Osteoblast (primary cell): ENCODE measurements at regions not wholly inside any gene's neighbourhood (a gene's known extent, or its start where the extent isn't known, plus 50 kb on each side); places are given as distances from the start of the nearest gene placed in this dataset.

ENCODE experiments used
- DNase-seq: peaks from one replicate; pipeline ENCODE4 v3.0.0; 2011; ENCODE audit warnings: low spot score, mixed read lengths; ENCODE audit not compliant: insufficient read length; ENCODE audit errors: missing footprints
- H2AFZ ChIP-seq: 2 replicates; pipeline ENCODE4 v1.6.0; 2011; ENCODE audit warnings: mild to moderate bottlenecking, low read length
- H3K27ac ChIP-seq: 2 replicates; pipeline ENCODE4 v1.5.1; 2011; ENCODE audit warnings: mild to moderate bottlenecking, low read depth, low read length, moderate library complexity
- H3K27me3 ChIP-seq: 2 replicates; pipeline ENCODE4 v1.6.0; 2012; ENCODE audit warnings: mild to moderate bottlenecking, control low read depth, inconsistent platforms, low read length, moderate library complexity; ENCODE audit not compliant: insufficient read depth
- H3K36me3 ChIP-seq: 2 replicates; pipeline ENCODE4 v1.5.1; 2011; ENCODE audit warnings: mild to moderate bottlenecking, low read length, control low read depth, moderate library complexity; ENCODE audit not compliant: insufficient read depth
- H3K4me1 ChIP-seq: 2 replicates; pipeline ENCODE4 v1.5.1; 2011; ENCODE audit warnings: mild to moderate bottlenecking, low read length, control low read depth, moderate library complexity; ENCODE audit not compliant: insufficient read depth
- H3K4me2 ChIP-seq: 2 replicates; pipeline ENCODE4 v1.6.0; 2011; ENCODE audit warnings: mild to moderate bottlenecking, low read length; ENCODE audit not compliant: insufficient read depth
- H3K4me3 ChIP-seq: fragments of 200-600 bp; sonication (generic); 3 replicates; pipeline ENCODE4 v1.5.1; 2012; ENCODE audit warnings: mild to moderate bottlenecking, low read length, inconsistent platforms; ENCODE audit not compliant: insufficient read depth
- H3K79me2 ChIP-seq: 2 replicates; pipeline ENCODE4 v1.6.0; 2012; ENCODE audit warnings: mild to moderate bottlenecking, low read length, control low read depth, inconsistent platforms; ENCODE audit not compliant: insufficient read depth
- H3K9me3 ChIP-seq: 2 replicates; pipeline ENCODE4 v1.5.1; 2011; ENCODE audit warnings: low read depth, low read length, control low read depth
- H4K20me1 ChIP-seq: 2 replicates; pipeline ENCODE4 v1.6.0; 2012; ENCODE audit warnings: mild to moderate bottlenecking, low read length, control low read depth; ENCODE audit not compliant: insufficient read depth
- TF ChIP-seq, protein P1 (sequence below): IDR thresholded peaks from 2 replicates; pipeline ENCODE4 v1.5.1; 2011; ENCODE audit warnings: mild to moderate bottlenecking, low read depth, low read length, moderate library complexity; ENCODE audit errors: extremely low read depth

DNA sequence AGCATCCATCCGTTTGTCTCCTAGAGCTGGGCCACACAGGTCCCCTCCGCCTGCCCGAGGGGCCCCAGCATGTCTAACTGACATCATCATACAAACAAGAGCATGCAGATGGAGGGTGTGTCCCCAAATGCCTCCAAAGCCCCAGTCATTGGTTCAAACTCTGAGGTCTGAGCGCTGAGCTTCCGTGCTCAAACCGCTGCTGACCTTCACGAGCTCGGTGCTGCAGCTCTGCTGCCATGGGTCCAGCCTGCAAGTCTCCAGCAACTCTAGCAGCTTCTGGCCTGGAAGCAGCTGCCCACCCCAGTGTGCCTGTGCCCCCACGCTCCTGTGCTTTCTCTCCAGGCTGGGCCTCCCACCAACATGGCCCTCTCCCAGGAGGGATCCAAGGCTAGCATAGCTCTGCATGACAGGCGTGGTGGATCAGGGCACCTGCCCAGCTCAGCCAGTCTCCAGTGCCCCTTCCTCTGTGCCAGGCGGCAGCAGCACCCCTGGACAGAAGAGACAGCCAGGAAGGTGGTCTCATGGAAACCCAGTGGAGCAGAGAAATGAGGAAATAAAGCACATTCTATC lies 131.6 kb upstream of the PMEPA1 start:
- no peaks in the 10 kb centered on the region for H4K20me1 ChIP-seq
- H3K27me3 ChIP-seq, result peaks cover 17% of the 10 kb centered on the region
- no peaks in the 10 kb centered on the region for H3K79me2 ChIP-seq
- no peaks in the 10 kb centered on the region for H3K9me3 ChIP-seq
- no peak for DNase-seq
- no peak overlapping the region for H3K4me3 ChIP-seq
- no peak overlapping the region for H3K4me2 ChIP-seq
- no peaks in the 10 kb centered on the region for H3K4me1 ChIP-seq
- TF ChIP-seq, protein P1, sequence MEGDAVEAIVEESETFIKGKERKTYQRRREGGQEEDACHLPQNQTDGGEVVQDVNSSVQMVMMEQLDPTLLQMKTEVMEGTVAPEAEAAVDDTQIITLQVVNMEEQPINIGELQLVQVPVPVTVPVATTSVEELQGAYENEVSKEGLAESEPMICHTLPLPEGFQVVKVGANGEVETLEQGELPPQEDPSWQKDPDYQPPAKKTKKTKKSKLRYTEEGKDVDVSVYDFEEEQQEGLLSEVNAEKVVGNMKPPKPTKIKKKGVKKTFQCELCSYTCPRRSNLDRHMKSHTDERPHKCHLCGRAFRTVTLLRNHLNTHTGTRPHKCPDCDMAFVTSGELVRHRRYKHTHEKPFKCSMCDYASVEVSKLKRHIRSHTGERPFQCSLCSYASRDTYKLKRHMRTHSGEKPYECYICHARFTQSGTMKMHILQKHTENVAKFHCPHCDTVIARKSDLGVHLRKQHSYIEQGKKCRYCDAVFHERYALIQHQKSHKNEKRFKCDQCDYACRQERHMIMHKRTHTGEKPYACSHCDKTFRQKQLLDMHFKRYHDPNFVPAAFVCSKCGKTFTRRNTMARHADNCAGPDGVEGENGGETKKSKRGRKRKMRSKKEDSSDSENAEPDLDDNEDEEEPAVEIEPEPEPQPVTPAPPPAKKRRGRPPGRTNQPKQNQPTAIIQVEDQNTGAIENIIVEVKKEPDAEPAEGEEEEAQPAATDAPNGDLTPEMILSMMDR, result no peak
- H3K36me3 ChIP-seq, result no peaks in the 10 kb centered on the region
- no peak overlapping the region for H3K27ac ChIP-seq
- no peak overlapping the region for H2AFZ ChIP-seq

DNA sequence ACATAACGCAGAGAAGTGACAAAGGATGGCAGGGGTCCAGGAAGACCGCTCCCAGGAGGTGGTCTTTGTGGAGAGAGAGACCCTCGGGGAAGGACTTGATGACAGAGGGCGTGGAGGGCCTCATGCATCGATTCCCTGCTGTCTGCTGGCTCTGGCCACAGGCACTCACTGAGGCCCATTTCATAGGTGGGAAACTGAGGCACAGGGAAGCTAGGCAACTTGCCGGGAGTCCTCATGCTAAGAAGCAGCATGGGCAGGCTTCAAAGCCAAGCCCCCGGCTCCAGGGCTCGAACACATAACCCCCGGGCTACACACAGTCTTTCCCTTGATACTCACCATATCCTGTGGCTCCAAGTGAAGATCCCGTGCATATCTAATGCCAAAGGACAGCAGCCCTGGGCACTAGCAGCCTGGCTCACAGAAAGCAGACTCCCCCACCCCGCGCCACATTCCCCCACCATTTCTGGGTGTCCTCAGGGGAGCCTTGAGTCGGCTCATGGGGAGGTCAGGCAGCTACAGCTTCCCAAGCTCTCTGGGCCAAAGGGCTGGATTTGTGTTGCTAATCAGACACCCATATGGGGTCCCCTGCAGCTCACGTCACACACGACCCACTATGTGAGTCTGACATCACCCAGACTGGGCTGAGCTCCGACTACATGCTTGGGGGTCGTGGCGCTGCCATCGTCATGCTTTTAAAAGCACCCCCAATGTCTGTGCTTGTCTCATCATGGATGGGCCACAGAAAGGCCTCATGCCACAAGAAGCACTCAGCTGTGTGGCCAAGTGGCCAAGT lies 130.9 kb upstream of the PMEPA1 start:
- Histone ChIP-seq H3K4me3 (no peak overlapping the region), H3K27ac (no peak overlapping the region), H3K79me2 (no peaks in the 10 kb centered on the region), H3K9me3 (no peaks in the 10 kb centered on the region), H3K27me3 (peaks cover 17% of the 10 kb centered on the region), H2AFZ (no peak overlapping the region), H3K4me1 (no peaks in the 10 kb centered on the region), H4K20me1 (no peaks in the 10 kb centered on the region), H3K36me3 (no peaks in the 10 kb centered on the region), H3K4me2 (no peak overlapping the region)
- TF ChIP-seq, protein P1, result no peak
- no peak for DNase-seq

DNA sequence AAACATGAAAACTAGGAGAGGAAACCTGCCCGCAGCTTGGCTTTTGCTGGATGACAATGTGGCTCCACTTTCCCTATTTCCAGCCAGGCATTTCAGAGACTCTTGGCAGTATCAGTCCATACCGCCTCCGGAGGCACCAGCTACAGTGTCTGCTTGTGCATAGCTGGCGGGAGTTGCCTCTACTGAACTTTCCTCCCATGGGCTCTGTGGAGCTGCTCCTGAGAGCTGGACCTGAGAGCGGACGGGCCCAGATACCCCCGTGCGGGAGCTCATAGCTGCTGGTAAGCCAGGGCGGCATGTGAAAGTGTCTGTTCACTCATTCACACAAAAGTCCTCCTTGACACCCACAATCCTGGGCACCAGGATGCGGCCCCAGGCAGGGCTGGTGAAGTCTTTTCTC lies 130.3 kb upstream of the PMEPA1 start:
- H3K4me1 ChIP-seq, result no peaks in the 10 kb centered on the region

DNA sequence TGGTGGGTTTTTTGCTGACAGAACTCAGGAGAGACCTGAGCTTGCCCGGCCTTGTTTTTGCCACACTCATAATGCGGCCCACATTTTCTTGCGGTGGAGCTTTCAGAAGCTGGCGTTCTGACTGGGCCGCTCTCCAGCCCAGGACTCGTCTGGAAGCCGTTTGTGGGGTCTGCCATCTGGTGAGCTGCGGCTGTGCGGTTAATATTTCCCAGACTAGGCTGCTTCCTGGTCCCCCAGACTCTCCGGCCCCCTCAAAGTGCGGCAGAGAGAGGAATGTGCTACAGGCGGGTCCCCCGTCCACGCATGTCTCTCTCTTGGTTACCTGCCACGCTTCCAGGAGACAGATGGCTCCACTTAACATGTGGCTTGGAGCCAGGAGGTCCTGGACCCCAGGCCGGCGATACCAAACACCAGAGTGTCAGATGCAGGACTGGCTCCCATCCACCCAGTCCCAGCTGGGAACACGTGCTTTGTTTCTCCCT lies 128.9 kb upstream of the PMEPA1 start:
- no peak overlapping the region for H3K27ac ChIP-seq
- H2AFZ ChIP-seq, result peak overlapping the region; percentile 10
- H3K4me2 ChIP-seq, result no peak overlapping the region

More for the DNA sequence above, 130.3 kb upstream of the PMEPA1 start:
- TF ChIP-seq, protein P1, result no peak
- no peaks in the 10 kb centered on the region for H3K36me3 ChIP-seq
- no peak overlapping the region for H3K4me2 ChIP-seq
- no peaks in the 10 kb centered on the region for H3K9me3 ChIP-seq
- H2AFZ ChIP-seq, result no peak overlapping the region
- DNase-seq, result peak; percentile 78
- H3K79me2 ChIP-seq, result no peaks in the 10 kb centered on the region
- H4K20me1 ChIP-seq, result no peaks in the 10 kb centered on the region
- H3K27me3 ChIP-seq, result peaks cover 17% of the 10 kb centered on the region
- no peak overlapping the region for H3K27ac ChIP-seq
- no peak overlapping the region for H3K4me3 ChIP-seq

More for the DNA sequence above, 128.9 kb upstream of the PMEPA1 start:
- TF ChIP-seq, protein P1, result no peak
- no peaks in the 10 kb centered on the region for H3K9me3 ChIP-seq
- peak; percentile 89 for DNase-seq
- H3K79me2 ChIP-seq, result no peaks in the 10 kb centered on the region
- H3K27me3 ChIP-seq, result peaks cover 13% of the 10 kb centered on the region
- no peak overlapping the region for H3K4me3 ChIP-seq
- no peaks in the 10 kb centered on the region for H3K4me1 ChIP-seq
- H3K36me3 ChIP-seq, result no peaks in the 10 kb centered on the region
- no peaks in the 10 kb centered on the region for H4K20me1 ChIP-seq
